ENCODE measurements at regions not wholly inside any gene's neighbourhood (a gene's known extent, or its start where the extent isn't known, plus 50 kb on each side); places are given as distances from the start of the nearest gene placed in this dataset.

GRCh38 chr5:159835548-159835947 lies 80.7 kb upstream of the ADRA1B start:
- no peak for TF ChIP-seq POLR2A (IDR thresholded peaks at IDR 0.05)
- TF ChIP-seq CTCF (IDR thresholded peaks at IDR 0.05) = no peak
- no peak overlapping the region for H3K27ac ChIP-seq

GRCh38 chr5:159836691-159837090 lies 79.6 kb upstream of the ADRA1B start:
- Histone ChIP-seq H3K27ac (no peak overlapping the region), H3K9me3 (no peaks in the 10 kb centered on the region), H3K4me1 (no peaks in the 10 kb centered on the region), H3K36me3 (no peaks in the 10 kb centered on the region), H3K4me3 (no peak overlapping the region), H3K27me3 (no peaks in the 10 kb centered on the region)
- DNase-seq = no peak
- TF ChIP-seq POLR2A (IDR thresholded peaks at IDR 0.05) (no peak), CTCF (IDR thresholded peaks at IDR 0.05) (no peak)

More at GRCh38 chr5:159835548-159835947, 80.7 kb upstream of the ADRA1B start:
- Histone ChIP-seq H3K4me1 (no peaks in the 10 kb centered on the region), H3K9me3 (no peaks in the 10 kb centered on the region), H3K27me3 (no peaks in the 10 kb centered on the region), H3K4me3 (no peak overlapping the region), H3K36me3 (no peaks in the 10 kb centered on the region)
- DNase-seq = no peak

GRCh38 chr5:159837860-159838259 lies 78.4 kb upstream of the ADRA1B start:
- Histone ChIP-seq H3K36me3 (no peaks in the 10 kb centered on the region), H3K4me1 (no peaks in the 10 kb centered on the region), H3K27me3 (no peaks in the 10 kb centered on the region), H3K27ac (no peak overlapping the region), H3K4me3 (no peak overlapping the region), H3K9me3 (no peaks in the 10 kb centered on the region)
- no peak for TF ChIP-seq CTCF (IDR thresholded peaks at IDR 0.05)
- TF ChIP-seq POLR2A (IDR thresholded peaks at IDR 0.05) = no peak
- no peak for DNase-seq

GRCh38 chr5:159838551-159839222 lies 77.6 kb upstream of the ADRA1B start:
- H3K36me3 ChIP-seq = no peaks in the 10 kb centered on the region
- DNase-seq = no peak
- no peak overlapping the region for H3K4me3 ChIP-seq
- H3K4me1 ChIP-seq = no peaks in the 10 kb centered on the region
- H3K9me3 ChIP-seq = no peaks in the 10 kb centered on the region
- TF ChIP-seq CTCF (IDR thresholded peaks at IDR 0.05) (no peak), POLR2A (IDR thresholded peaks at IDR 0.05) (no peak)
- H3K27me3 ChIP-seq = no peaks in the 10 kb centered on the region
- no peak overlapping the region for H3K27ac ChIP-seq

- no peak for DNase-seq
- H3K27ac ChIP-seq = no peak overlapping the region
- no peak for TF ChIP-seq POLR2A (IDR thresholded peaks at IDR 0.05)
- TF ChIP-seq CTCF (IDR thresholded peaks at IDR 0.05) = no peak
These were observed 71.8 kb upstream of the ADRA1B start for GRCh38 chr5:159844267-159845121.

More at GRCh38 chr5:159844267-159845121, 71.8 kb upstream of the ADRA1B start:
- Histone ChIP-seq H3K27me3 (no peaks in the 10 kb centered on the region), H3K9me3 (no peaks in the 10 kb centered on the region), H3K36me3 (no peaks in the 10 kb centered on the region), H3K4me3 (no peak overlapping the region), H3K4me1 (no peaks in the 10 kb centered on the region)
